NCI-H82 treated with DMSO at 0.1 percent for 48 hours (cell line): ENCODE measurements at regions not wholly inside any gene's neighbourhood (a gene's known extent, or its start where the extent isn't known, plus 50 kb on each side); places are given as distances from the start of the nearest gene placed in this dataset.

Experiments used
- DNase-seq: peaks from one replicate; lab custom pipeline; 2025; ENCODE audit not compliant: unreplicated experiment; lab: John Stamatoyannopoulos, UW

GRCh38 chr3:146851665-146852064, 246.5 kb upstream of the PLSCR5 start:
- no peak for DNase-seq

GRCh38 chr3:146845361-146845760, 240.2 kb upstream of the PLSCR5 start:
- no peak for DNase-seq

- DNase-seq = no peak
Measured at GRCh38 chr3:146843476-146843875, 238.3 kb upstream of the PLSCR5 start.

GRCh38 chr3:146839727-146840375, 234.7 kb upstream of the PLSCR5 start:
- DNase-seq = no peak

- no peak for DNase-seq
Measured at GRCh38 chr3:146838221-146838620, 233.1 kb upstream of the PLSCR5 start.

- no peak for DNase-seq
Measured at GRCh38 chr3:146834917-146835316, 229.8 kb upstream of the PLSCR5 start.

- DNase-seq = no peak
Measured at GRCh38 chr3:146832857-146833458, 227.8 kb upstream of the PLSCR5 start.

GRCh38 chr3:146831659-146832058, 226.5 kb upstream of the PLSCR5 start:
- no peak for DNase-seq

- no peak for DNase-seq
Measured at GRCh38 chr3:146830231-146830630, 225.1 kb upstream of the PLSCR5 start.

- no peak for DNase-seq
Measured at GRCh38 chr3:146827836-146828235, 222.7 kb upstream of the PLSCR5 start.

GRCh38 chr3:146823622-146824021, 218.5 kb upstream of the PLSCR5 start:
- no peak for DNase-seq

- DNase-seq = no peak
Measured at GRCh38 chr3:146818866-146819265, 213.7 kb upstream of the PLSCR5 start.

GRCh38 chr3:146818301-146818700, 213.2 kb upstream of the PLSCR5 start:
- DNase-seq = no peak

- DNase-seq = peak; percentile 38
Measured at GRCh38 chr3:146817704-146818103, 212.6 kb upstream of the PLSCR5 start.

GRCh38 chr3:146814601-146815315, 209.6 kb upstream of the PLSCR5 start:
- no peak for DNase-seq

GRCh38 chr3:146813496-146813895, 208.3 kb upstream of the PLSCR5 start:
- no peak for DNase-seq

GRCh38 chr3:146803745-146804144, 198.6 kb upstream of the PLSCR5 start:
- DNase-seq = peak; percentile 81

GRCh38 chr3:146801492-146801891, 196.3 kb upstream of the PLSCR5 start:
- DNase-seq = no peak

GRCh38 chr3:146800484-146800883, 195.3 kb upstream of the PLSCR5 start:
- DNase-seq = no peak

GRCh38 chr3:146796078-146796477, 190.9 kb upstream of the PLSCR5 start:
- DNase-seq = peak; percentile 15

- DNase-seq = no peak
Measured at GRCh38 chr3:146783446-146783845, 178.3 kb upstream of the PLSCR5 start.

GRCh38 chr3:146781606-146782005, 176.5 kb upstream of the PLSCR5 start:
- no peak for DNase-seq
